SK-N-SH treated with all-trans-retinoic acid at 6 μM for 48 hours (cell line): ENCODE measurements at regions not wholly inside any gene's neighbourhood (a gene's known extent, or its start where the extent isn't known, plus 50 kb on each side); places are given as distances from the start of the nearest gene placed in this dataset.

Experiments
- TCF4 ChIP-seq: fragments of 250-450 bp; sonication (Bioruptor Pico); IDR thresholded peaks from 2 replicates; pipeline ENCODE4 v1.8.0; 2021; ENCODE audit warnings: mild to moderate bottlenecking, moderate library complexity, borderline replicate concordance
- ZNF70 ChIP-seq: fragments of 450-650 bp; formaldehyde crosslinking; IDR thresholded peaks from 2 replicates; pipeline ENCODE4 v1.5.0; 2020; ENCODE audit warnings: mild to moderate bottlenecking, moderate library complexity

DNA sequence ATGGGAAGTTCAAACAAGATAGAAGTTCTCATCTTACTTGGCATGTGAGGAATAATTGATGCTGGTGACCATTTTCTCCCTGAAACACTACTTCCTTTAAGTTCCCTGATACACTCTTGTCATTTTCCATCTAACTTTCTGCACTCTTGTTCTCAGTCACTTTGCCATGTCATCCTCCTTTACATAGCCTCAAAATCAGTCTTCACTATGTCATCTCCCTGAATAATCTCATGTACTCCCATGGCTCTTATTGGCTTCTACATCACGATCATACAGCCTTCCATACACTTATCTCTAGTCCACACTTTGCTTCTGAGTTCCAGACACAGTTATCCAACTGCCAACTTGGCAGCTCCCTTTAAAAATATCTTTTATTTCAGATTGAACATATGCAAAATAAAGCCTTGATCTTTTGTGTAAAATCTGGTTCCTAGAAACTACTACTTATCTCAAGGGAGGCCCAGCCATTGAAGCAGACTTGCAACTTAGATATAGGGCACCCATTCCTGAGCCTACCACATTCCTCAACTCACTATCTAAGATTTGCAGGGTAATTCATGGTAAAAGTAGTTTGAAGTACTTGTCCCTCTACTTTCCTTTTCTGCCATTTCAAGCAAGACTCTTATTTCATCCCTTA lies 1070.2 kb upstream of the NXPH2 start:
- TF ChIP-seq TCF4 (CRISPR knock-in tag) (no peak), ZNF70 (CRISPR knock-in tag) (no peak)
